Neural progenitor cell (in vitro differentiated cells): ENCODE measurements at regions not wholly inside any gene's neighbourhood (a gene's known extent, or its start where the extent isn't known, plus 50 kb on each side); places are given as distances from the start of the nearest gene placed in this dataset.

Experiments
- DNase-seq: peaks from one replicate; pipeline ENCODE4 v3.0.0-alpha.2; 2016; ENCODE audit warnings: low spot score
- H2AFZ ChIP-seq: fragments of 200-600 bp; sonication (generic); replicated peaks from 2 replicates; pipeline ENCODE4 v1.6.1; 2016; ENCODE audit warnings: antibody characterized with exemption
- H3F3A ChIP-seq: fragments of 200-600 bp; sonication (generic); 2 replicates; pipeline ENCODE4 v1.6.1; 2016; ENCODE audit warnings: antibody characterized with exemption, low read depth
- H3K27ac ChIP-seq: fragments of 200-600 bp; sonication (generic); 2 replicates; pipeline ENCODE4 v1.5.1; 2016; ENCODE audit warnings: mild to moderate bottlenecking
- H3K27me3 ChIP-seq: fragments of 200-600 bp; sonication (generic); 2 replicates; pipeline ENCODE4 v1.6.1; 2016; ENCODE audit warnings: mild to moderate bottlenecking, moderate library complexity
- H3K36me3 ChIP-seq: fragments of 200-600 bp; sonication (generic); 2 replicates; pipeline ENCODE4 v1.5.1; 2016
- H3K4me1 ChIP-seq: fragments of 200-600 bp; sonication (generic); 2 replicates; pipeline ENCODE4 v1.6.1; 2016; ENCODE audit warnings: mixed run types
- H3K4me2 ChIP-seq: fragments of 200-600 bp; sonication (generic); 2 replicates; pipeline ENCODE4 v1.6.1; 2016
- H3K4me3 ChIP-seq: fragments of 200-600 bp; sonication (generic); 2 replicates; pipeline ENCODE4 v1.5.1; 2016
- H3K79me2 ChIP-seq: fragments of 200-600 bp; sonication (generic); 2 replicates; pipeline ENCODE4 v1.6.1; 2016; ENCODE audit warnings: low read depth
- H3K9ac ChIP-seq: fragments of 200-600 bp; sonication (generic); 2 replicates; pipeline ENCODE4 v1.6.1; 2016
- H3K9me3 ChIP-seq: fragments of 200-600 bp; sonication (generic); 2 replicates; pipeline ENCODE4 v1.5.1; 2016; ENCODE audit warnings: low read depth
- H4K20me1 ChIP-seq: fragments of 200-600 bp; sonication (generic); 2 replicates; pipeline ENCODE4 v1.6.1; 2016; ENCODE audit warnings: low read depth
- H3K27ac Mint-ChIP-seq: 3 replicates; pipeline ENCODE4 v1.8.0; 2021; ENCODE audit warnings: mixed read lengths
- H3K27me3 Mint-ChIP-seq: 2 replicates; pipeline ENCODE4 v1.8.0; 2022; ENCODE audit warnings: low read depth, mild to moderate bottlenecking, inconsistent platforms, moderate library complexity, mixed read lengths; ENCODE audit not compliant: insufficient read depth
- H3K36me3 Mint-ChIP-seq: 3 replicates; pipeline ENCODE4 v1.8.0; 2021; ENCODE audit warnings: mixed read lengths
- H3K4me1 Mint-ChIP-seq: 3 replicates; pipeline ENCODE4 v1.8.0; 2021; ENCODE audit warnings: mixed read lengths
- H3K4me3 Mint-ChIP-seq: 3 replicates; pipeline ENCODE4 v1.8.0; 2021; ENCODE audit warnings: mild to moderate bottlenecking, moderate library complexity, mixed read lengths
- H3K9me3 Mint-ChIP-seq: 3 replicates; pipeline ENCODE4 v1.8.0; 2020; ENCODE audit warnings: mixed read lengths
- CTCF ChIP-seq: fragments of 200-600 bp; sonication (generic); IDR thresholded peaks from 2 replicates; pipeline ENCODE4 v1.5.1; 2017; ENCODE audit warnings: antibody characterized with exemption, mild to moderate bottlenecking
- EZH2 ChIP-seq: fragments of 200-600 bp; sonication (generic); IDR thresholded peaks from 2 replicates; pipeline ENCODE4 v1.6.1; 2017; ENCODE audit warnings: antibody characterized with exemption, mild to moderate bottlenecking, moderate library complexity
- EZH2phosphoT487 ChIP-seq: fragments of 200-600 bp; sonication (generic); IDR thresholded peaks from 2 replicates; pipeline ENCODE4 v1.6.1; 2017; ENCODE audit warnings: antibody characterized with exemption

GRCh38 chr1:188188317-188188716, 1359.6 kb downstream of the PLA2G4A start:
- H3K9me3 Mint-ChIP-seq = peaks cover 2% of the 10 kb centered on the region

GRCh38 chr1:188194916-188195315, 1366.2 kb downstream of the PLA2G4A start:
- H2AFZ ChIP-seq = no peak overlapping the region

More at GRCh38 chr1:188188317-188188716, 1359.6 kb downstream of the PLA2G4A start:
- Histone ChIP-seq H3K4me3 (no peak overlapping the region), H3K4me2 (no peak overlapping the region), H3F3A (no peaks in the 10 kb centered on the region), H3K27me3 (no peaks in the 10 kb centered on the region), H3K4me1 (no peaks in the 10 kb centered on the region), H3K27ac (no peak overlapping the region), H3K9ac (no peak overlapping the region), H3K36me3 (no peaks in the 10 kb centered on the region), H2AFZ (no peak overlapping the region), H3K9me3 (no peaks in the 10 kb centered on the region), H3K79me2 (no peaks in the 10 kb centered on the region), H4K20me1 (no peaks in the 10 kb centered on the region)
- TF ChIP-seq CTCF (no peak), EZH2 (no peak), EZH2phosphoT487 (no peak)
- no peak overlapping the region for H3K27ac Mint-ChIP-seq
- H3K4me3 Mint-ChIP-seq = no peak overlapping the region
- H3K27me3 Mint-ChIP-seq = peaks cover 4% of the 10 kb centered on the region
- DNase-seq = no peak
- H3K4me1 Mint-ChIP-seq = no peaks in the 10 kb centered on the region
- H3K36me3 Mint-ChIP-seq = no peaks in the 10 kb centered on the region

GRCh38 chr1:188218289-188218688, 1389.5 kb downstream of the PLA2G4A start:
- Histone ChIP-seq H3K9me3 (no peaks in the 10 kb centered on the region), H3K4me3 (no peak overlapping the region), H4K20me1 (no peaks in the 10 kb centered on the region), H3K9ac (no peak overlapping the region), H3K27me3 (no peaks in the 10 kb centered on the region), H3K4me1 (peaks cover 6% of the 10 kb centered on the region), H3K79me2 (no peaks in the 10 kb centered on the region), H2AFZ (no peak overlapping the region), H3K4me2 (no peak overlapping the region), H3K27ac (no peak overlapping the region), H3K36me3 (no peaks in the 10 kb centered on the region), H3F3A (no peaks in the 10 kb centered on the region)
- H3K27me3 Mint-ChIP-seq = peaks cover 2% of the 10 kb centered on the region
- no peak for DNase-seq
- H3K36me3 Mint-ChIP-seq = no peaks in the 10 kb centered on the region
- H3K9me3 Mint-ChIP-seq = no peaks in the 10 kb centered on the region
- TF ChIP-seq EZH2 (no peak), CTCF (no peak), EZH2phosphoT487 (no peak)
- no peak overlapping the region for H3K27ac Mint-ChIP-seq
- no peaks in the 10 kb centered on the region for H3K4me1 Mint-ChIP-seq
- H3K4me3 Mint-ChIP-seq = no peak overlapping the region

More at GRCh38 chr1:188194916-188195315, 1366.2 kb downstream of the PLA2G4A start:
- Histone ChIP-seq H3K36me3 (no peaks in the 10 kb centered on the region), H3K27ac (no peak overlapping the region), H3K4me1 (no peaks in the 10 kb centered on the region), H3K9me3 (no peaks in the 10 kb centered on the region), H4K20me1 (no peaks in the 10 kb centered on the region), H3F3A (no peaks in the 10 kb centered on the region), H3K79me2 (no peaks in the 10 kb centered on the region), H3K4me2 (no peak overlapping the region), H3K4me3 (no peak overlapping the region), H3K9ac (no peak overlapping the region), H3K27me3 (no peaks in the 10 kb centered on the region)
- Mint-ChIP-seq H3K4me3 (no peak overlapping the region), H3K27ac (no peak overlapping the region), H3K9me3 (peaks cover 2% of the 10 kb centered on the region), H3K4me1 (no peaks in the 10 kb centered on the region), H3K27me3 (no peaks in the 10 kb centered on the region), H3K36me3 (no peaks in the 10 kb centered on the region)
- TF ChIP-seq EZH2 (no peak), EZH2phosphoT487 (no peak), CTCF (no peak)
- peak; percentile 48 for DNase-seq
